Prostate gland (tissue), 2 donors: ENCODE measurements at regions not wholly inside any gene's neighbourhood (a gene's known extent, or its start where the extent isn't known, plus 50 kb on each side); places are given as distances from the start of the nearest gene placed in this dataset.

ENCODE experiments used
- CTCF ChIP-seq, 4 experiments: fragments of 200-600 bp in 2 of 4; fragments of 450-650 bp in 2 of 4; sonication (generic) in 2 of 4; IDR thresholded peaks; 1 replicate in 3 of 4; 2 replicates in 1 of 4; pipeline ENCODE4 v1.5.1; 2016 to 2019; ENCODE audit warnings: antibody characterized with exemption in 4 of 4, mild to moderate bottlenecking in 2 of 4, moderate library complexity in 2 of 4
- POLR2A ChIP-seq: fragments of 450-650 bp; IDR thresholded peaks from one replicate; pipeline ENCODE4 v1.6.1; 2016; ENCODE audit warnings: antibody characterized with exemption, mild to moderate bottlenecking
- POLR2AphosphoS5 ChIP-seq: sonication (generic); formaldehyde crosslinking; IDR thresholded peaks from one replicate; pipeline ENCODE4 v1.6.1; 2017; ENCODE audit warnings: antibody characterized with exemption

- TF ChIP-seq CTCF (IDR thresholded peaks at IDR 0.05) = no peak
- no peak for TF ChIP-seq POLR2A
- TF ChIP-seq POLR2AphosphoS5 = no peak
Measured at GRCh38 chrX:97876697-97877407, 993.1 kb downstream of the RPA4 start.
